Uterus (tissue), 2 donors: ENCODE measurements at regions not wholly inside any gene's neighbourhood (a gene's known extent, or its start where the extent isn't known, plus 50 kb on each side); places are given as distances from the start of the nearest gene placed in this dataset.

ENCODE experiments used
- CTCF ChIP-seq, 4 experiments: fragments of 200-600 bp in 2 of 4; fragments of 450-650 bp in 2 of 4; sonication (generic) in 2 of 4; IDR thresholded peaks; one replicate each; pipeline ENCODE4 v1.5.1; 2016 to 2019; ENCODE audit warnings: antibody characterized with exemption in 4 of 4, mild to moderate bottlenecking in 2 of 4, moderate library complexity in 1 of 4
- POLR2A ChIP-seq, 2 donors: fragments of 450-650 bp; IDR thresholded peaks; one replicate each; pipeline ENCODE4 v1.6.1; 2016; ENCODE audit warnings: antibody characterized with exemption in 2 of 2, mild to moderate bottlenecking in 1 of 2, moderate library complexity in 1 of 2

- TF ChIP-seq POLR2A (IDR thresholded peaks at IDR 0.05) = no peak
- no peak for TF ChIP-seq CTCF (IDR thresholded peaks at IDR 0.05)
These were observed 284.6 kb upstream of the ID4 start for GRCh38 chr6:19552588-19552987.
